MM.1S (cell line): ENCODE measurements at regions not wholly inside any gene's neighbourhood (a gene's known extent, or its start where the extent isn't known, plus 50 kb on each side); places are given as distances from the start of the nearest gene placed in this dataset.

Source experiments
- CTCF ChIP-seq: fragments of 300-600 bp; sonication (generic); IDR thresholded peaks from 2 replicates; pipeline ENCODE4 v1.5.1; 2016; ENCODE audit warnings: antibody characterized with exemption, low read length, mixed read lengths
- EZH2 ChIP-seq: fragments of 300-600 bp; sonication (generic); optimal IDR thresholded peaks from 2 replicates; pipeline ENCODE3; 2017; ENCODE audit warnings: low read depth, mild to moderate bottlenecking, antibody characterized with exemption, low read length, mixed read lengths

GRCh38 chr6:44050872-44051505 is 76.3 kb downstream of the MRPL14 start:
- TF ChIP-seq CTCF (no peak), EZH2 (no peak)
